Heart right ventricle (tissue), 16 donors: ENCODE measurements at regions not wholly inside any gene's neighbourhood (a gene's known extent, or its start where the extent isn't known, plus 50 kb on each side); places are given as distances from the start of the nearest gene placed in this dataset.

Source experiments
- ATAC-seq, 8 donors: fragments of 200-7000 bp; cut with Tn5 transposase; one replicate each; pipeline ENCODE4 v1.9.1; 2020; ENCODE audit warnings: mild to moderate bottlenecking in 8 of 8, moderate library complexity in 8 of 8, moderate number of reproducible peaks in 1 of 8
- DNase-seq, 2 donors: peaks; one replicate each; pipeline ENCODE4 v3.0.0-alpha.2; 2020
- H3K27ac ChIP-seq, 10 donors: fragments of 200-600 bp; sonication (generic) in 2 of 10; one replicate each; pipeline versions ENCODE4 v1.5.0 to v1.8.0; 2020 to 2022; ENCODE audit warnings: mild to moderate bottlenecking in 3 of 10
- H3K27me3 ChIP-seq, 7 donors: fragments of 200-600 bp; one replicate each; pipeline ENCODE4 v1.8.0; 2021 to 2022; ENCODE audit warnings: mild to moderate bottlenecking in 2 of 7
- H3K36me3 ChIP-seq, 9 donors: fragments of 200-600 bp; sonication (generic) in 1 of 9; one replicate each; pipeline versions ENCODE4 v1.5.0 to v1.8.0; 2020 to 2022; ENCODE audit warnings: mild to moderate bottlenecking in 2 of 9
- H3K4me1 ChIP-seq, 9 donors: fragments of 200-600 bp; sonication (generic) in 1 of 9; one replicate each; pipeline versions ENCODE4 v1.5.0 to v1.8.0; 2020 to 2022; ENCODE audit warnings: mild to moderate bottlenecking in 4 of 9
- H3K4me3 ChIP-seq, 10 donors: fragments of 200-600 bp; sonication (generic) in 2 of 10; one replicate each; pipeline versions ENCODE4 v1.5.0 to v1.8.0; 2020 to 2022; ENCODE audit warnings: mild to moderate bottlenecking in 7 of 10, moderate library complexity in 2 of 10
- H3K9me3 ChIP-seq, 11 donors: fragments of 200-600 bp in 10 of 11; sonication (generic) in 2 of 11; one replicate each; pipeline versions ENCODE4 v1.5.0 to v1.8.0; 2013 to 2022; ENCODE audit warnings: mild to moderate bottlenecking in 2 of 11, control low read depth in 1 of 11, moderate library complexity in 1 of 11
- WGBS, 2 donors: extraction: QIAGEN DNeasy Blood & Tissue Kit; methylation state at CpG; one replicate each; pipeline ENCODE4 v1.1.7; 2013; ENCODE audit warnings: inconsistent platforms in 1 of 2; 5-methylcytosine and 5-hydroxymethylcytosine counted together
- intact Hi-C, 10 donors: fragments of 100-400 bp; cut with DNase I; formaldehyde crosslinking; loops; one replicate each; pipeline versions ENCODE4 v1.11.1 to v1.14.2; 2022
- TF ChIP-seq, protein P1 (sequence below), 9 donors: fragments of 200-600 bp; sonication (generic) in 2 of 9; IDR thresholded peaks; one replicate each; pipeline versions ENCODE4 v1.5.0 to v1.8.0; 2021 to 2022; ENCODE audit warnings: antibody characterized with exemption in 9 of 9, mild to moderate bottlenecking in 5 of 9, moderate library complexity in 1 of 9
- donor health status: Arrhythmogenic right ventricular cardiomyopathy.
- donor health status: ischemic (EF 13 %, LVEDD 7.1; RV severe dilation, severe dysfunction).
- donor health status: healthy with polysubstance abuse.
- donor health status: DM: no; HTN: yes; CAD: no.
- donor health status: DM: no; HTN: no; CAD: no.
- donor health status: ischemic (EF 25% LVEDD 6.9; RV normal size, moderate dysfunction).
- donor health status: ischemic (EF 25% LVEDD 5.7; RV mildly dilated, moderate dysfunction).
- donor health status: healthy.
- donor health status: DM: yes; HTN: yes; CAD: no.
- donor health status: Ischemic cardiomyopathy.
- donor health status: ischemic (EF 35%, LVEDD 5.7; RV mildly dilated, moderate dysfunction).
- donor health status: nonischemic (EF 11% LVEDD 7.7; RV severe dilation, severe dysfunction).
- donor health status: DM: yes; HTN: yes; CAD: no.
- donor health status: PGD.
- donor health status: ischemic (EF 29% LVEDD 5.4; RV normal size, mild dysfunction).
- donor health status: nonischemic (EF 23%, LVEDD 6.1; RV moderate dilation, normal function).

DNA sequence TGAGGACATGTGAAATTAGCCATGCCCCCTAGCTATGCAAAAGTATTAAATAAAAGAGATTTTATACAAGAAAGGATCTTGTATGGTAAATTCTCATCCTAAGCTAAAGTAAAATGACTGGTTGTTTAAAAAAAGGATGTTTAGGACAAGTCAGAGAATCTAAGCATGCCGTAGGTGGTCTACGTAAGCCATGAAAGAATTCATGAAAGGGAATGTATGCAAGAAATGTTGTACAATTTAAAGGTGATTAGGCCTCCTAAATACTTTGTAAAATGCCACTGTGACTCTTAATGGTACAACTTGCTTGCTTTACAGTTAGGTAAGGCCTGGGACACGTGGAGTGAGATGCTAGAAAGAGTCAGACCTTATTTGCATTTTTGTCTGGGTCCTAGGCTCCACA, 209.0 kb downstream of the EFHB start:
- H3K4me1 ChIP-seq: peaks cover 0 to 2% (median 0%) of the 10 kb centered on the region in 9 donors
- WGBS, 2 donors: 73 to 79% methylated on average over 3 of the region's 3 CpGs
- H3K9me3 ChIP-seq: peaks cover 0 to 6% (median 0%) of the 10 kb centered on the region in 11 donors
- H3K27ac ChIP-seq: no peak overlapping the region
- no peaks in the 10 kb centered on the region for H3K36me3 ChIP-seq
- no peak for ATAC-seq
- H3K27me3 ChIP-seq: no peaks in the 10 kb centered on the region
- H3K4me3 ChIP-seq: no peak overlapping the region
- TF ChIP-seq, protein P1, sequence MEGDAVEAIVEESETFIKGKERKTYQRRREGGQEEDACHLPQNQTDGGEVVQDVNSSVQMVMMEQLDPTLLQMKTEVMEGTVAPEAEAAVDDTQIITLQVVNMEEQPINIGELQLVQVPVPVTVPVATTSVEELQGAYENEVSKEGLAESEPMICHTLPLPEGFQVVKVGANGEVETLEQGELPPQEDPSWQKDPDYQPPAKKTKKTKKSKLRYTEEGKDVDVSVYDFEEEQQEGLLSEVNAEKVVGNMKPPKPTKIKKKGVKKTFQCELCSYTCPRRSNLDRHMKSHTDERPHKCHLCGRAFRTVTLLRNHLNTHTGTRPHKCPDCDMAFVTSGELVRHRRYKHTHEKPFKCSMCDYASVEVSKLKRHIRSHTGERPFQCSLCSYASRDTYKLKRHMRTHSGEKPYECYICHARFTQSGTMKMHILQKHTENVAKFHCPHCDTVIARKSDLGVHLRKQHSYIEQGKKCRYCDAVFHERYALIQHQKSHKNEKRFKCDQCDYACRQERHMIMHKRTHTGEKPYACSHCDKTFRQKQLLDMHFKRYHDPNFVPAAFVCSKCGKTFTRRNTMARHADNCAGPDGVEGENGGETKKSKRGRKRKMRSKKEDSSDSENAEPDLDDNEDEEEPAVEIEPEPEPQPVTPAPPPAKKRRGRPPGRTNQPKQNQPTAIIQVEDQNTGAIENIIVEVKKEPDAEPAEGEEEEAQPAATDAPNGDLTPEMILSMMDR (IDR thresholded peaks at IDR 0.05): no peak
- DNase-seq: no peak
- intact Hi-C loops: no loop called here

DNA sequence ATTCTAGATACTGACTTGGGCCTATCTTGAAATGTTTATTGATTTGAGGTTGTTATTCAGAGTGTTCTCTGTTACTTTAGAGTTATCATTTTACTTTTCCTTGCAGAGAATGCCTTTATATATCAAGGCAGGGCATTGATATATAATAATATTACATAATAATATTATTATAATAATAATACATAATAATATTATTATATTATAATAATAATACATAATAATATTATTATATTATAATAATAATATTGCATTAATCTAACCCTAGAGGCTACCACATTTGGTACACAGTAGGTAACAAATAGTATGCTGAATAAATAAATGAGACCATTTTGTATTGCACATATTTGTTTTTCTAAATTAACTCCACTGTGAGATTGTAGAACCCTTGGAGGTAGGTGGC, 216.3 kb downstream of the EFHB start:
- no peak for DNase-seq
- Histone ChIP-seq H3K4me3 (no peak overlapping the region), H3K9me3 (peaks cover 0 to 6% (median 0%) of the 10 kb centered on the region in 11 donors), H3K4me1 (no peaks in the 10 kb centered on the region), H3K36me3 (no peaks in the 10 kb centered on the region), H3K27me3 (no peaks in the 10 kb centered on the region), H3K27ac (no peak overlapping the region)
- intact Hi-C loops: loop anchor here in 1 of 10 donors (2.0 kb wide), 1 partner anchor 91 kb away; no protein-coding TSS in a partner anchor
- ATAC-seq: no peak
- TF ChIP-seq, protein P1 (IDR thresholded peaks at IDR 0.05): no peak

DNA sequence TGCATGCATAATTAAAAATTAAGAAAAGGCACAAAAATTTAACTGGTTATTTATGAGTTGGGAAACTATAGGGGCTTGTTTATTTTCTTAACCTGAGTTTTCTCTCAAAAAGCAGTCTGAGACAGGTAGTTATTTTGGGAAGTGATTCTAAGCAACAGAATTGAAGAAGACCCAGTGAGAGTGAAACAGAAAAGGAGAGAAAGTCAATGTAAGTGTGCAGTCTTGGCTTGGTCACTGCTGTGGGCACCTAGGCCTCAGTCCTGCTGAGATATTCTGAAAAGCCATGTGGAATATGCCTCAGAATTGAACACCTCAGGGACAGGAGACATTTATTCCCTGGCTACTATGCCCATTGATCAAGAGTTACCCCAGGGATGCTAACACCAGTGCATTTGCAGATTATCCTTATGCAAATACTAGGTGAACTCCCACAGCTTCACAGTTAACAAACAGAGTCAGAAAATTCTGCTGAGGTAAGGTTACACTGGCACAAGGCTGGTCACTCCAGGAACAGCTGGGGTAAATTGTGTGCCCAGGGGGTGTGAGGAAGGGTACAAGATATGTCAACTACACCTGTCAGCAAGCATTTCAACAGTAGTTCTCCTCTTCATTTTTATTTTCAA, 222.7 kb downstream of the EFHB start:
- no peaks in the 10 kb centered on the region for H3K36me3 ChIP-seq
- no peaks in the 10 kb centered on the region for H3K4me1 ChIP-seq
- H3K4me3 ChIP-seq: no peak overlapping the region
- DNase-seq (no peak), ATAC-seq (no peak)
- H3K27ac ChIP-seq: no peak overlapping the region
- H3K9me3 ChIP-seq: peaks cover 0 to 6% (median 0%) of the 10 kb centered on the region in 11 donors
- intact Hi-C loops: no loop called here
- no peaks in the 10 kb centered on the region for H3K27me3 ChIP-seq
- TF ChIP-seq, protein P1 (IDR thresholded peaks at IDR 0.05): no peak

DNA sequence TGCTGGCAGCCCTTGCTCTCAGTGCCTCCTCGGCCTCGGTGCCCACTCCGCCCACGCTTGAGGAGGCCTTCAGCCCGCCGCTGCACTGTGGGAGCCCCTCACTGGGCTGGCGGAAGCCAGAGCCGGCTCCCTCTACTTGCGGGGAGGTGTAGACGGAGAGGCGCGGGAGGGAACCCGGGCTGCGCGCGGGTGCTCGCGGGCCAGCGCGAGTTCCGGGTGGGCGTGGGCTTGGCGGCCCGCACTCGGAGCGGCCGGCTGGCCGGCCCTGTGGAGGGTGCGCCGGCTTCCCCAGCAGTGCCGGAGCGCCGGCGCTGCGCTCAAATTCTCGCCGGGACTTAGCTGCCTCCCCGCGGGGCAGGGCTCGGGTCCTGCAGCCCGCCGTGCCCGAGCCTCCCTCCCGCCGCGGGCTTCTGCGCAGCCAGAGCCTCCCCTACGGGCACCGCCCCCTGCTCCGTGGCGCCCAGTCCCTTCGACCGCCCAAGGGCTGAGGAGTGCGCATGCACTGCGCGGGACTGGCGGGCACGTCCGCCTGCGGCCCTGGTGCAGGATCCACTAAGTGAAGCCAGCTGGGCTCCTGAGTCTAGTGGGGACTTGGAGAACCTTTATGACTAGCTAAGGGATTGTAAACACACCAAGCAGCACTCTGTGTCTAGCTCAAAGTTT, 231.5 kb downstream of the EFHB start:
- DNase-seq (no peak), ATAC-seq (peak in 1 of 8 donors; percentile 55)
- intact Hi-C loops: no loop called here
- Histone ChIP-seq H3K27ac (no peak overlapping the region), H3K9me3 (no peaks in the 10 kb centered on the region), H3K4me1 (no peaks in the 10 kb centered on the region), H3K27me3 (no peaks in the 10 kb centered on the region), H3K36me3 (no peaks in the 10 kb centered on the region), H3K4me3 (peak overlapping the region in 3 of 10 donors; percentile 10 to 26 (median 24))
- 79 to 86% methylated on average over 57 to 60 of the region's 60 CpGs for WGBS, 2 donors
- TF ChIP-seq, protein P1 (IDR thresholded peaks at IDR 0.05): no peak
